GM12872 (cell line): ENCODE measurements at regions not wholly inside any gene's neighbourhood (a gene's known extent, or its start where the extent isn't known, plus 50 kb on each side); places are given as distances from the start of the nearest gene placed in this dataset.

Experiments
- TF ChIP-seq, protein P1 (sequence below): IDR thresholded peaks from 3 replicates; pipeline ENCODE4 v1.5.1; 2011; ENCODE audit warnings: low read depth, mild to moderate bottlenecking, low read length, moderate library complexity; ENCODE audit not compliant: insufficient read depth

DNA sequence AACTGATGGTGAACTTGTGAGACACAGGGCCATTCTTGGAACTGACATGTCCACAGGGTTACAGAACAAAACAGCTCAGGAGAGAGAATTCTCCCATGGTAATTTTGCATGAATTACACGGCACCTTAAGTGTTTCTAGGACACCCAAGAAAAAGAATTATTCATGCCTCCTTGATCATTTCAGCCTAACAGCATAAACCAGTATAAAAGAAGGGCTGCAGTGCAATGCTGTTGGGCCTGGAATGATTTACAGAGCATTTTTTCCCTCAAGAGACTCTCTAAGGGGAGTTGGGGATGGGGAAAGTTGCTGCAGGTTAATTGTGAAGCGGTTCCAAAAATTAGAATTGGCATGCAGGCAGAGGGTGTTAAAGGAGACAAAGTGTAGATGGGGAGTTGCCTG, 136.4 kb upstream of the FBXL7 start:
- TF ChIP-seq, protein P1, sequence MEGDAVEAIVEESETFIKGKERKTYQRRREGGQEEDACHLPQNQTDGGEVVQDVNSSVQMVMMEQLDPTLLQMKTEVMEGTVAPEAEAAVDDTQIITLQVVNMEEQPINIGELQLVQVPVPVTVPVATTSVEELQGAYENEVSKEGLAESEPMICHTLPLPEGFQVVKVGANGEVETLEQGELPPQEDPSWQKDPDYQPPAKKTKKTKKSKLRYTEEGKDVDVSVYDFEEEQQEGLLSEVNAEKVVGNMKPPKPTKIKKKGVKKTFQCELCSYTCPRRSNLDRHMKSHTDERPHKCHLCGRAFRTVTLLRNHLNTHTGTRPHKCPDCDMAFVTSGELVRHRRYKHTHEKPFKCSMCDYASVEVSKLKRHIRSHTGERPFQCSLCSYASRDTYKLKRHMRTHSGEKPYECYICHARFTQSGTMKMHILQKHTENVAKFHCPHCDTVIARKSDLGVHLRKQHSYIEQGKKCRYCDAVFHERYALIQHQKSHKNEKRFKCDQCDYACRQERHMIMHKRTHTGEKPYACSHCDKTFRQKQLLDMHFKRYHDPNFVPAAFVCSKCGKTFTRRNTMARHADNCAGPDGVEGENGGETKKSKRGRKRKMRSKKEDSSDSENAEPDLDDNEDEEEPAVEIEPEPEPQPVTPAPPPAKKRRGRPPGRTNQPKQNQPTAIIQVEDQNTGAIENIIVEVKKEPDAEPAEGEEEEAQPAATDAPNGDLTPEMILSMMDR = no peak

DNA sequence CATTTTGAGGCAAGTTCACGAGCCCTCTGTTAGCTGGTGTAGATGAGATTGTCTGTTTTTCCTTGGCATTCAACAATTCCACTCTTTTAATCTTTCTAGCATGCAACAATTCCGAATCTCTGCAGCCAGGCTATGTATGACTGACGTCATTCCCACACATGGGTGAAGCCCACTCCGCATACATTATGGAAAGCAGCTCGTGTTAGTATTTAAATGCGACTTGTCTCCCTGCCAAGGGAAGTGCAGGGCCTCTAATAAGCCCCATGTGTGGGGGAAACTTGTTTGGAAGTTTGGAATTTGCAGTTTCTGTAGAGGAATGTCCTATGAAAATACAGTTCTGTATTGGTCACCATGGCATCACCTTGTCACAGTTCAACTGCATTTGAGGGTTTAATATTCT, 146.0 kb upstream of the FBXL7 start:
- TF ChIP-seq, protein P1 = no peak

DNA sequence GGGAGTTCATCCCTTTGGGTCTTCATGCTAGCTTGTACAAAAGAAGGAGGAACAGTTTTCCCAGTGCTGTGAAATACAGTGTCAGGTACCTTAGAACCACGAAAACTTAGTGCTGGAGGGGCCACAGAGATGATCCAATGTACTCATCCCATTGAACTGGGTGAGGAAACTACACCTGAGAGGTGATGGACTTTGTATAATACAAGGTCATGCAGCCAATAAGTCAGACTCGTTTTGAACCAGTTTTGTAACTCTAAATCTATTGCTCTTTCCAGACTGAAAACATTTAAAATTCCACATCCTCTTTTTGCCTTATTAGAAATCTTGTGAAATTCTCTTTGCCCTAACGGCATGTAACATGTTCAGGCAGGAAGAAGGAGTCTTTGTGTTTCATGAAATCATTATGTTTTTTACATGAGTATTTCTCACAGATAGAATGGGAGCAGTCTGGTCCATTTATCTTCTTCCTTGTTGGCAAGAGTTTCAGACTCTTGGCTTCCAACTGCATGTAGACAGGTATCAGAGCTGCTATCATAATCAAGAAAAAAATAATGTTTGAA, 146.8 kb upstream of the FBXL7 start:
- TF ChIP-seq, protein P1 = no peak

DNA sequence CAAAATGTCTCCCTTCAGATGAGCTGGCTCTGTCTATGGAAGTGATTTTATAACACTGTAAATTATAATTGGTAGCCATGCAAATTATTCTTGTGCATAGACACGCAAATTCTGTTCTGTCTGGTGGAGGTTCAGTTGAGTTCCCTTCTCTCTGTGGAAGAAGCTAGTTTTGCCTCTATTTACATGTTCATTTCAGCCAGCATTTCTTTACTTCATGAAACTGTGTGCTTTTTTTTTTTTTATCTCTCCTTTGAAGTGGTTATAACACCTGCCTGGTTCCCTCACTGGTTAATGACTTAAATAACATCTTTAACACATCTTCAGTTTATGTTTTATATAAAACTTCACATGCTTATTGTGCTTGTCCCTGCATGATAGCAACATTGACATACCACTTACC, 149.4 kb upstream of the FBXL7 start:
- TF ChIP-seq, protein P1 = no peak

DNA sequence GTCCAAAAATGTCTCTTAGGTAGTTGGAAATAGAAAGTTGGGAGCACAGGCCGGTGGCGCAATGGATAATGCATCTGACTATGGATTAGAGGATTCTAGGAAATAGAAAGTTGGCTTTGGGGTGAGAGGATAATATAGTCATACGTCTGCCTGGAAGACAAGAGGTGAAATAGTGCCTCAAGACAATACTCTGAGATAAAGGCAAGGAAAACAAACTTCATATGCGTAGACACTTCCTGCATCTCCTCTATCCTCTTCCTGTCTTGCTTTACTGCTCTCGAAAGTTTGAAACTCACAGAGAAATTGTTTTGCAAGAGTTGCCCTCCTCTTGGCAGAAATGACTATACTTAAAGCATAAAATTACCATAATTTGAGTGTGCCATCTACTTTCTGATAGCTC, 153.2 kb upstream of the FBXL7 start:
- TF ChIP-seq, protein P1 = no peak

DNA sequence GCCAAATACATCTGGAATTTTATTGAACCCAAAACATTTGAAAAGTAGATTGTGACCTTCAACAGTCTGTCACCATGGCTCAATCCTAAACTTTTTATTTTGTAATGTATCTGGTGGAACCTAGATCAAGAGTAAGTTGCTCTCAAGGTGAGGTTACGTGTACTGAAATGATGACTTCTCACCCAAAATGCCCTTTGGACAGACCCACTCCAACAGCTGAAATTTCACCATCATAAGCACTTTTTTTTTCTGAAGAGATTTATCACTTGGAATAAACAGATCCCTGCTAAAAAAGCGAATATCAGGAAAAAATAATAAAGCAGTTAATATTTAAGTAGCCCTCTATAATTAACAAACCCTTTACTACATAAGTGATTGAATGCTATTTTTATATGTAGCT, 155.0 kb upstream of the FBXL7 start:
- TF ChIP-seq, protein P1 = no peak

DNA sequence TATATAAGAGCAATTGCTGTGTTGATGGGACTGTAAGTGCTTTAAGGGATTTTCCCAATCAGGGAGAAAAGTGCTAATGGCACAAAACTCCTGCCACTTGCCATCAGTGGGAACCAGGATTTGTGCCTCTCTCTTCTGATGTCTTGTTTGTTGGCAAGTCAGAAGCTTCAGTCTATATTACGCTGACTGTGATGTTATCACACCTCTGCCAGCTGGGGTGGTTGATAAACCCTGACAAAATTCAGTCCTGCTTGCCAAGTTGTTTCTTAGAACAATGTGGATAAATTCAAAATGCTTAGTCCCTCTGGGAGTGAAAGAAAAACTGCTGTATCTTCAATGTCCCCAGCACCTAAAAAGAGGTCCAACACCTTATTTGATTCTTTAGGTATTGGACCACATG, 161.4 kb upstream of the FBXL7 start:
- TF ChIP-seq, protein P1 = no peak

DNA sequence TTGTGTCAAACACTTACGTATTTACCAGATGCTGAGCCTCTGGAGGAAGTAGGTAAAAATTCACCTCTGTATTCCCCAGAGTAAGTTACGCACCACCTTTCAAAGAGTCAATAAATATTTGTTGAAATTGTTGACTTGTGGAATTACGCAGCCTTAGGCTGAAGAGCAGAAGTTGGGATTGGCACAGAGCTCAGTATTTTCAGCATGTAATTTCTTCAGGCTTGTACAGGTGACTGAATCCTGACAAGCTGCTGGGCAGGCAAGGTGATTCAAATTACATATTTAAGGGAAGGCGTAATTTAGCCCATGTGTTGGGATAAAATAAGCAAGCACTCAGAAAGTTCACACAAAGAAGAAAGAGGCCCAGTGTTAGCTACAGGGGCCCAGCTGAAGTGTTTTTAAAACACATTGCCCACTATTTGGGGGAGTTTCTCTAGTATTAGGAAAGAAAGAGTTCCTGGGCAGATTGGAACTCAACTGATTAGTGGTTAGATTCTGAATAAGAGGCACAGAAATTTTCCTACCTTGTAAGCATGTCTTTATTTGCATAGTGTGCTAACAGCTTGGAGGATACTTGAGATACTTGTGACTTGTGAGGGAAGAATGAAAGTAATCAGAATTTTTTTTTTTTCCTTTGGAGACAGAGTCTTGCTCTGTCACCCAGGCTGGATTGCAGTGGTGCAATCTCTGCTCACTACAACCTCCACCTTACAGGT, 165.3 kb upstream of the FBXL7 start:
- TF ChIP-seq, protein P1 = no peak
